Naive thymus-derived CD4-positive, alpha-beta T cell (primary cell): ENCODE measurements at regions not wholly inside any gene's neighbourhood (a gene's known extent, or its start where the extent isn't known, plus 50 kb on each side); places are given as distances from the start of the nearest gene placed in this dataset.
"Not testable (repeated sequence)": the region's sequence is repeated elsewhere in the genome, so short reads cannot be mapped to it uniquely, and the experiment has no call there.

ENCODE experiments used
- ATAC-seq: fragments of 150-1000 bp; cut with Tn5 transposase; 2 replicates; pipeline ENCODE4 v1.10.0; 2021; ENCODE audit warnings: mild to moderate bottlenecking, moderate library complexity
- CTCF ChIA-PET: fragments of 350-600 bp; sonication (Branson Sonifier 250); formaldehyde crosslinking; loops from one replicate; lab custom pipeline; 2021; ENCODE audit warnings: antibody characterized with exemption; lab: Charles Lee
- POLR2A ChIA-PET: fragments of 350-600 bp; sonication (Branson Sonifier 250); formaldehyde crosslinking; loops from one replicate; lab custom pipeline; 2021; ENCODE audit warnings: antibody characterized with exemption, inconsistent platforms; lab: Charles Lee
- DNase-seq, 9 donors: peaks; one replicate each; pipeline versions ENCODE4 v3.0.0 to v3.0.0-alpha.2; 2020 to 2022; ENCODE audit warnings: mixed read lengths in 1 of 9
- H3K27ac ChIP-seq: one replicate; pipeline ENCODE4 v1.7.0; 2013; ENCODE audit warnings: mild to moderate bottlenecking, low read depth, low read length, moderate library complexity
- H3K27me3 ChIP-seq, 2 donors: one replicate each; pipeline ENCODE4 v1.7.0; 2013; ENCODE audit warnings: low read length in 2 of 2, mild to moderate bottlenecking in 2 of 2, moderate library complexity in 2 of 2; ENCODE audit not compliant: control insufficient read depth in 2 of 2, insufficient read depth in 2 of 2
- H3K36me3 ChIP-seq, 3 experiments: 1 replicate in 2 of 3; 2 replicates in 1 of 3; pipeline ENCODE4 v1.7.0; 2013; ENCODE audit warnings: low read length in 3 of 3, mild to moderate bottlenecking in 3 of 3, moderate library complexity in 1 of 3; ENCODE audit not compliant: insufficient read depth in 3 of 3, control insufficient read depth in 2 of 3
- H3K4me1 ChIP-seq, 2 donors: one replicate each; pipeline ENCODE4 v1.7.0; 2013; ENCODE audit warnings: low read length in 2 of 2, mild to moderate bottlenecking in 2 of 2, moderate library complexity in 1 of 2; ENCODE audit not compliant: control insufficient read depth in 2 of 2, insufficient read depth in 2 of 2
- H3K4me3 ChIP-seq: 2 replicates; pipeline ENCODE4 v1.7.0; 2013; ENCODE audit warnings: mild to moderate bottlenecking, low read length
- H3K9me3 ChIP-seq, 3 experiments: 1 replicate in 2 of 3; 2 replicates in 1 of 3; pipeline ENCODE4 v1.7.0; 2013; ENCODE audit warnings: low read length in 3 of 3; ENCODE audit not compliant: control insufficient read depth in 2 of 3
- H3K27ac Mint-ChIP-seq, 9 donors: one replicate each; pipeline ENCODE4 v1.8.0; 2020 to 2022; ENCODE audit warnings: mixed read lengths in 9 of 9, mild to moderate bottlenecking in 8 of 9, moderate library complexity in 5 of 9, inconsistent platforms in 2 of 9
- H3K27me3 Mint-ChIP-seq, 5 donors: one replicate each; pipeline ENCODE4 v1.8.0; 2021 to 2022; ENCODE audit warnings: mixed read lengths in 5 of 5, mild to moderate bottlenecking in 1 of 5
- H3K36me3 Mint-ChIP-seq, 5 donors: one replicate each; pipeline ENCODE4 v1.8.0; 2020 to 2022; ENCODE audit warnings: mixed read lengths in 5 of 5, mild to moderate bottlenecking in 3 of 5, inconsistent platforms in 1 of 5
- H3K4me1 Mint-ChIP-seq, 7 donors: one replicate each; pipeline ENCODE4 v1.8.0; 2020 to 2022; ENCODE audit warnings: mixed read lengths in 7 of 7, mild to moderate bottlenecking in 3 of 7, inconsistent platforms in 1 of 7
- H3K4me3 Mint-ChIP-seq, 10 donors: one replicate each; pipeline ENCODE4 v1.8.0; 2020 to 2022; ENCODE audit warnings: mild to moderate bottlenecking in 10 of 10, mixed read lengths in 10 of 10, moderate library complexity in 6 of 10, inconsistent platforms in 2 of 10
- H3K9me3 Mint-ChIP-seq, 11 donors: one replicate each; pipeline ENCODE4 v1.8.0; 2020 to 2022; ENCODE audit warnings: mixed read lengths in 11 of 11, mild to moderate bottlenecking in 4 of 11, inconsistent platforms in 1 of 11, moderate library complexity in 1 of 11
- intact Hi-C, 2 donors: fragments of 100-400 bp; cut with micrococcal nuclease; formaldehyde crosslinking; loops; one replicate each; pipeline ENCODE4 v1.15.1; 2023

GRCh38 chr1:206380791-206381610 lies 89.3 kb upstream of the IKBKE start:
- H3K9me3 Mint-ChIP-seq, H3K4me1 ChIP-seq, CTCF ChIA-PET, H3K4me3 ChIP-seq, intact Hi-C loops, H3K27me3 Mint-ChIP-seq, H3K9me3 ChIP-seq, H3K27ac ChIP-seq, H3K36me3 ChIP-seq, H3K4me1 Mint-ChIP-seq, H3K27me3 ChIP-seq, H3K36me3 Mint-ChIP-seq, POLR2A ChIA-PET: not testable (repeated sequence)
- peak overlapping the region in 1 of 10 donors; percentile 60 for H3K4me3 Mint-ChIP-seq
- ATAC-seq (peak; percentile 75), DNase-seq (peak in 1 of 9 donors; percentile 23)
- H3K27ac Mint-ChIP-seq, result peak overlapping the region in 1 of 9 donors; percentile 97

- Mint-ChIP-seq H3K4me3 (peak overlapping the region in 1 of 10 donors; percentile 33), H3K27ac (peak overlapping the region in 1 of 9 donors; percentile 60)
- peak; percentile 83 for ATAC-seq
- intact Hi-C loops, H3K27ac ChIP-seq, H3K4me3 ChIP-seq, H3K36me3 ChIP-seq, H3K36me3 Mint-ChIP-seq, CTCF ChIA-PET, POLR2A ChIA-PET, H3K27me3 Mint-ChIP-seq, H3K27me3 ChIP-seq, H3K4me1 Mint-ChIP-seq, H3K9me3 ChIP-seq, H3K4me1 ChIP-seq, H3K9me3 Mint-ChIP-seq: not testable (repeated sequence)
- DNase-seq, result peak in 8 of 9 donors; percentile 5 to 39 (median 22)
Observed at GRCh38 chr1:206384029-206384807, 86.1 kb upstream of the IKBKE start.

GRCh38 chr1:206384891-206385290 lies 85.4 kb upstream of the IKBKE start:
- H3K9me3 ChIP-seq, H3K27ac Mint-ChIP-seq, H3K4me1 Mint-ChIP-seq, H3K4me3 Mint-ChIP-seq, H3K36me3 Mint-ChIP-seq, H3K27me3 Mint-ChIP-seq, POLR2A ChIA-PET, intact Hi-C loops, DNase-seq, H3K4me1 ChIP-seq, H3K4me3 ChIP-seq, H3K36me3 ChIP-seq, ATAC-seq, CTCF ChIA-PET, H3K27ac ChIP-seq, H3K27me3 ChIP-seq, H3K9me3 Mint-ChIP-seq: not testable (repeated sequence)

GRCh38 chr1:206387631-206388030 lies 82.6 kb upstream of the IKBKE start:
- CTCF ChIA-PET, H3K27ac Mint-ChIP-seq: not testable (repeated sequence)

GRCh38 chr1:206391903-206392302 lies 78.4 kb upstream of the IKBKE start:
- POLR2A ChIA-PET, CTCF ChIA-PET, H3K27ac ChIP-seq: not testable (repeated sequence)

More at GRCh38 chr1:206387631-206388030, 82.6 kb upstream of the IKBKE start:
- H3K4me3 ChIP-seq, H3K27me3 ChIP-seq, H3K4me1 ChIP-seq, POLR2A ChIA-PET, H3K9me3 ChIP-seq, H3K36me3 ChIP-seq, H3K36me3 Mint-ChIP-seq, intact Hi-C loops, H3K4me1 Mint-ChIP-seq, ATAC-seq, H3K9me3 Mint-ChIP-seq, H3K27ac ChIP-seq, DNase-seq, H3K4me3 Mint-ChIP-seq, H3K27me3 Mint-ChIP-seq: not testable (repeated sequence)

GRCh38 chr1:206397501-206397900 lies 72.8 kb upstream of the IKBKE start:
- H3K4me3 Mint-ChIP-seq, H3K4me3 ChIP-seq, H3K27me3 Mint-ChIP-seq, H3K36me3 ChIP-seq, H3K27ac Mint-ChIP-seq, DNase-seq, CTCF ChIA-PET, POLR2A ChIA-PET, H3K9me3 ChIP-seq, H3K27me3 ChIP-seq, intact Hi-C loops, H3K27ac ChIP-seq, H3K36me3 Mint-ChIP-seq, H3K4me1 ChIP-seq, H3K4me1 Mint-ChIP-seq, ATAC-seq, H3K9me3 Mint-ChIP-seq: not testable (repeated sequence)

More at GRCh38 chr1:206391903-206392302, 78.4 kb upstream of the IKBKE start:
- H3K27ac Mint-ChIP-seq, H3K4me1 Mint-ChIP-seq, H3K27me3 ChIP-seq, H3K9me3 Mint-ChIP-seq, intact Hi-C loops, H3K27me3 Mint-ChIP-seq, H3K36me3 Mint-ChIP-seq, ATAC-seq, H3K4me3 Mint-ChIP-seq, H3K36me3 ChIP-seq, H3K4me3 ChIP-seq, DNase-seq, H3K4me1 ChIP-seq, H3K9me3 ChIP-seq: not testable (repeated sequence)

- not testable (repeated sequence) for H3K27me3 Mint-ChIP-seq, H3K4me3 Mint-ChIP-seq
Observed at GRCh38 chr1:206398261-206398660, 72.0 kb upstream of the IKBKE start.

More at GRCh38 chr1:206398261-206398660, 72.0 kb upstream of the IKBKE start:
- H3K27ac Mint-ChIP-seq, H3K36me3 ChIP-seq, CTCF ChIA-PET, POLR2A ChIA-PET, H3K36me3 Mint-ChIP-seq, H3K4me3 ChIP-seq, intact Hi-C loops, ATAC-seq, H3K9me3 Mint-ChIP-seq, DNase-seq, H3K27ac ChIP-seq, H3K9me3 ChIP-seq, H3K27me3 ChIP-seq, H3K4me1 ChIP-seq, H3K4me1 Mint-ChIP-seq: not testable (repeated sequence)
